T-helper 1 cell (primary cell): ENCODE measurements at regions not wholly inside any gene's neighbourhood (a gene's known extent, or its start where the extent isn't known, plus 50 kb on each side); places are given as distances from the start of the nearest gene placed in this dataset.

Source experiments
- DNase-seq, 5 donors: peaks; one replicate each; pipeline ENCODE4 v3.0.0-alpha.2; 2012 to 2020

- no peak for DNase-seq
Measured at GRCh38 chr14:66435683-66436082, 50.5 kb upstream of the CCDC196 start.
